KBM-7 (cell line): ENCODE measurements at regions not wholly inside any gene's neighbourhood (a gene's known extent, or its start where the extent isn't known, plus 50 kb on each side); places are given as distances from the start of the nearest gene placed in this dataset.

ENCODE experiments used
- DNase-seq: peaks from one replicate; pipeline ENCODE4 v3.0.0-alpha.2; 2015
- in situ Hi-C: fragments of 300-500 bp; cut with MboI; formaldehyde crosslinking; loops from 2 replicates; pipeline ENCODE4 v1.14.3; 2020; ENCODE audit warnings: low sequenced_read_pairs, low pct_unique_long_range_greater_than_20kb, mixed read lengths

- in situ Hi-C loops, result no loop called here
- DNase-seq, result peak; percentile 9
These were observed 256.4 kb upstream of the SOX21 start for GRCh38 chr13:94968757-94969086.

GRCh38 chr13:94968040-94968756 is 255.9 kb upstream of the SOX21 start:
- in situ Hi-C loops, result no loop called here
- peak; percentile 12 for DNase-seq

DNA sequence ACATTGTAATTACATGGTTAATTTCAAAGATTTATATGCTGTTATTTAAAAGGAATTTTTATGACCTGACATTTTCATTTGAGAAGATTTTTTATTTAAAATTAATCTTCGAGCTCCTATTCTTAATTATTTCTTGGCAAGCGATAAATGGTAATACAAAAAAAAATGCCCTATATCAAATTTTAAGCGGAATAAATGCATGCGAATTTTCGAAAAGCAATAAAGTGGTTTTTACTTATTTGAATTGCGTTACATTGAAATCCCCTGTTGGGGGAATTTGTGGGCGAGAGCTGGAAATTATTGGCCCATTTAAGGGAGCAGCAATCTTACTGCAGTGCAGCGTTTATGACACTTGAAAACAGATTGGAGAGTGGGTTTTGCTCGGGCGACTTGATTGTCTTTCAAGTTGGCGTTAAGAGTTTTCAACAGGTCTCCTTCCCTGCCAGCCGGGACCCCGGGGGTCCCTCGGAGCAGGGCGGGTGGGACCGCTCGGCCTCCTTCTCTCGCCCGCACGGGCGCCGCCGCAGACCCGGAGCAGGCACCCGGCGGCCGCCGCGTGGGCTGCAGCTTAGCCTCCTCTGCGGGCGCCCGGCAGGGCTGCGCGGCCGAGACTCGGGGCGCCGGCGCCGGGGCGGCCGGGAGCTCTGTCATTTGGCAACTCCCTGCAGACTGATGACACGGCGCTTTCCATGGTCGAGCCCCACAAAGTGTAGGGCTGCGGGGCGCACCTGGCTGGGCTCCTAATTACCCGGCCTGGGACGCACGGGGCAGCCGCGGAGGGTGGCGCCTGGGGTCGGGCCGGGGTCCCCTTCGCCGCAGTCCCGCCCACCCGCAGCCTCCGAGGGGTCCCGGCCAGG is 255.1 kb upstream of the SOX21 start:
- in situ Hi-C loops, result no loop called here
- peak; percentile 34 for DNase-seq

- in situ Hi-C loops, result no loop called here
- DNase-seq, result no peak
These were observed 254.1 kb upstream of the SOX21 start for GRCh38 chr13:94966422-94966955.

GRCh38 chr13:94959626-94960025 is 247.3 kb upstream of the SOX21 start:
- no peak for DNase-seq
- in situ Hi-C loops, result no loop called here

DNA sequence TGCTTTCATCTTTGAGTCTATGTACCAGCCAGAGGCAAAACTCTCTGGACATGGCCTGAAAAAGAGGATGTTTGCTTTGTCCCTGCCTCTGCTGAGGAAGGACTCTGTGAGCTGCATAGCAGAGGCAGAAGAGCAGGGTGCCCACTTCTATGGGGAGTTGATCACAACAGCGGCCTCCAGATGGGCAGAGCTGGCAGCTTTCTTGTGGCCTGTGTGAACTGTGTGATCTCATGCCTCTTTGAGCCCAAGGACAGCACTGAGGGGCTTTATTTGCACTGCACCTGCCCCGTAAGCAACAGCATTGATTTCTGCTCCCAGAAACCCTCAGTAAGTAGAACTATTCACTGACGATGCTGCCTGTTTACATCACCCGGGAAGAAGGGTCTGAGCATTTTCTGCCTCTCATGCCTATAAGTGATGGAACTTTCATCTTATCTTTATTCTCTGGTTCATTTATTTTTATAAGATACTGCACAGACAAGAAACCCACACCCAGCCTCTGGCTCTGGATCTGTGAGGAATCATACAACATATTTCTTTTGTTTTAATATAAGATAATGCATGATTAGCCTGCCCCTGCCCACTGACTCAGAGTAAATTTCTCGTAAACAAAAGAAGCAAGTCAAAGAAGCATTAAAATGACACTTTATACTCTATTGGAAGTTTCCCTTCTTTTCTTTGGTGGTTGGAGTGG is 244.2 kb upstream of the SOX21 start:
- in situ Hi-C loops, result no loop called here
- no peak for DNase-seq

DNA sequence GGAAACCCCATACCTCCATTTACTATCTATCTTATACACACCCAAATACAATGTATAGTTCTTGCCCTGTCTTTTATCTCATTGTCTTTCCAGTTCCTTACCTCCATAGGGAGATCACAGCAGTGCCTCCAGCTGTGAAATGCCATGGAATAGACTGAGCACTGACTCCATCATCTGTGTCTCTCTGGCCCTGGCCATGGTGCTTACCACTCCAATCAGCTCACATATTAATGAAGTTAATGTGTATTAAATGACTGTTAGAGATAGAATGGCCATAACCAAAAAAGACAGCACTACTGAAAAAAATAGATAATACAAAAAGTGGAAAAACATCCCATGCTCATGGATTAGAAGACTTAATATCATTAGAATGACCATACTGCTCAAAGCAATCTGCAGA is 240.4 kb upstream of the SOX21 start:
- in situ Hi-C loops, result no loop called here
- DNase-seq, result no peak

- DNase-seq, result no peak
- in situ Hi-C loops, result no loop called here
These were observed 238.0 kb upstream of the SOX21 start for GRCh38 chr13:94950303-94950702.

GRCh38 chr13:94947965-94948371 is 235.6 kb upstream of the SOX21 start:
- in situ Hi-C loops, result no loop called here
- no peak for DNase-seq

DNA sequence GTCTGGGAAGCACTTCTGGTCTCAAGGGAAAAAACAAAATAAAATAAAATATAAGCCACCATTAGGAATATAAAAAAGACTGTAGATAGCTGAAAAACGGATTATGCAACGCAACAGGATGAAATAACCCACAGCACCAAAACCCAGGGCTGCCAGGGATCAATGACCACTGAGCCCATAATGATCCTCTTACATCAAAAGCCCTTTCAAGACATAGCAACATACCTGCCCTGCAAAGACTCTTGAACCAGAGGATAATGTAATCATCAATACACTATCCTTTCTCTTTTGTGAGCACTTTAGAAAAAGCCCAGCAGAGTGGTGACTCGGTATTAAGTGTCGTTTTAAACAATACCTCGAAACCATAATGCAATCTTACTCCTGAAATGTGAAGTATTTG is 235.0 kb upstream of the SOX21 start:
- in situ Hi-C loops, result no loop called here
- no peak for DNase-seq

GRCh38 chr13:94946039-94946438 is 233.7 kb upstream of the SOX21 start:
- DNase-seq, result no peak
- in situ Hi-C loops, result no loop called here

DNA sequence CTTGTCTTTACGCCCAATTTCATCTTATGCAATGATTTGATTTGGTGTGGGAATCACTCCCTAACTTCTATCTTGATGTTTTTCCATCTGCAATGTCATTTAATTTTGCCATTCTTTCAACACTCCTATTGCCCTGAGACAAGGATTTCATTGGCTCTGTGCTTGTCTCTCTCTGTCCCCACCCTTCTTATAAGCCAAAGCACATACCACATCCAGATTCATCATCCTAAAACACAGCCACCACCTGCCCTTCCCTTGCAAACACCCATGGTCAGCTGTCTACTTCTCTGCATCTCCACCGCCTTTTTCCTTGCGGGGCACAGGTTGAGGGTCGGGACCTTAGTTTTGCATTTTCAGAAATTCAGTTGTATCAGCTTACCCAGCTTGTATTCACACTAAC is 225.8 kb upstream of the SOX21 start:
- in situ Hi-C loops, result no loop called here
- DNase-seq, result no peak

- in situ Hi-C loops, result no loop called here
- no peak for DNase-seq
These were observed 224.3 kb upstream of the SOX21 start for GRCh38 chr13:94936633-94937032.

- DNase-seq, result no peak
- in situ Hi-C loops, result no loop called here
These were observed 221.6 kb upstream of the SOX21 start for GRCh38 chr13:94933936-94934335.

- DNase-seq, result peak; percentile 12
- in situ Hi-C loops, result no loop called here
These were observed 220.9 kb upstream of the SOX21 start for GRCh38 chr13:94933230-94933751.

DNA sequence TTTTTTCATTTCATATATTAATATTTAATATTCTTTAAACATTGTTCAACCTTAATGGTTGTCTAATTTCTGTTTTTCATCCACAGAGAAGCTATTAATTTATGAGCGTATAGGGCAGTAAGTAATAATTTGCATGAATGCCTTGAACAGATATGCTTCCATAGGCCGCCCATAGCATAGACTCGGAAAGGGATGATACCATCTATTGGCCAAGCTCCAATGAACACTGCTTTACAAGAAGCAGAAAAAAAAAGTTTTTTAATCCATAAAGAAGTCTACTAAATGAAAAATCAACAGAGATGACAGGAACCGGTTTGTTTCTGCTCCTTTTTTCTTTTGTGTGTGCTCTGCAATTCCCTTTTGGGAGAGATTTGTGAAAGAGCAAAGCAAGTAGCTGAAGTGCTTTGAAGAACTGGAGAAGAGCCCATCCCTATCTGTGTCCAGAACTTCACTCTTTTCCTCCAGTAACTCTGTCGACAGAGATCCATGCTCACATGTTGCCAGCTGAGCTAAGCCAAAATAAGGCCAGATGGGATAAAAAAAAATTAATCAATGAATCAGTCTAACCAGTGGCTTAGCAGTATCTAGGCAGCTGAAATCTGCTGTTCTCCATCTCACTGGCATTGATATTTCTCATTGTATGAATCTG is 215.9 kb upstream of the SOX21 start:
- in situ Hi-C loops, result no loop called here
- DNase-seq, result no peak

GRCh38 chr13:94925263-94925662 is 212.9 kb upstream of the SOX21 start:
- in situ Hi-C loops, result no loop called here

DNA sequence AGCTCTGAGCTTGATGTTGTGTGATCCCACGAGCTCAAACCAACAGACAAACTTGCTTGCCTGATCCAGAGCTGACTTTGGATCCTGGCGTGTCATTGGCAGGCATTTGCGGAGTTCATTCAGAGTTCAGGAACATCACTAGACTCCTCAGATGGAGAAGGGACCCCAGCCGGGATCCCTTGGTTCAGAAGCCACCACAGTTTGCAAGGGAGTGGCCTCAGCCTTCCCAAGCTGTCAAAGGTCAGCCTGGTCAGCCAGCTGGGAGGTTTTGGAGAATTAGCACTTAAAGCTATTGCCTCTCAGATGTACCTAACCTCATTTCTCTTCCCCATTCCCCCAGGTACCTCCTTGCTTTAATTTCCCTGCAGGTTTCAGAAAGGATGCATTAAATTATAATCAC is 208.8 kb upstream of the SOX21 start:
- in situ Hi-C loops, result no loop called here
- no peak for DNase-seq

More at GRCh38 chr13:94925263-94925662, 212.9 kb upstream of the SOX21 start:
- DNase-seq, result no peak

GRCh38 chr13:94920578-94920977 is 208.2 kb upstream of the SOX21 start:
- in situ Hi-C loops, result no loop called here
- no peak for DNase-seq
